Activated T-helper 1 cell treated with anti-CD3 and anti-CD28 coated beads, Interleukin-12 subunit alpha, Interleukin-12 subunit beta, Interleukin-2, Interleukin-4 antibody, amounts not matched to agents 30 ng/mL and 10 ng/mL and 1 ng/mL, durations not matched to agents 14 hours and 24 hours and 36 hours (primary cell): ENCODE measurements at regions not wholly inside any gene's neighbourhood (a gene's known extent, or its start where the extent isn't known, plus 50 kb on each side); places are given as distances from the start of the nearest gene placed in this dataset.

Experiments
- DNase-seq: peaks from one replicate; pipeline ENCODE4 v3.0.0; 2021; ENCODE audit warnings: low spot score
- H3K27ac Mint-ChIP-seq: one replicate; pipeline ENCODE4 v1.8.0; 2021; ENCODE audit warnings: mild to moderate bottlenecking, mixed read lengths
- H3K27me3 Mint-ChIP-seq: one replicate; pipeline ENCODE4 v1.8.0; 2022; ENCODE audit warnings: mild to moderate bottlenecking, moderate library complexity, mixed read lengths; ENCODE audit not compliant: insufficient read depth
- H3K36me3 Mint-ChIP-seq: one replicate; pipeline ENCODE4 v1.8.0; 2021; ENCODE audit warnings: low read depth, mixed read lengths
- H3K4me1 Mint-ChIP-seq: one replicate; pipeline ENCODE4 v1.8.0; 2021; ENCODE audit warnings: low read depth, mixed read lengths
- H3K4me3 Mint-ChIP-seq: one replicate; pipeline ENCODE4 v1.8.0; 2021; ENCODE audit warnings: mild to moderate bottlenecking, moderate library complexity, mixed read lengths
- H3K9me3 Mint-ChIP-seq: one replicate; pipeline ENCODE4 v1.8.0; 2021; ENCODE audit warnings: mixed read lengths
- intact Hi-C: fragments of 100-400 bp; cut with micrococcal nuclease; formaldehyde crosslinking; loops from one replicate; pipeline ENCODE4 v1.15.1; 2024

GRCh38 chr13:90184355-90184754 is 1163.1 kb upstream of the MIR17HG start:
- intact Hi-C loops: no loop called here
- Mint-ChIP-seq H3K4me1 (no peaks in the 10 kb centered on the region), H3K36me3 (no peaks in the 10 kb centered on the region), H3K27me3 (no peaks in the 10 kb centered on the region), H3K27ac (no peak overlapping the region), H3K9me3 (peaks cover 5% of the 10 kb centered on the region), H3K4me3 (no peak overlapping the region)
- DNase-seq: no peak

DNA sequence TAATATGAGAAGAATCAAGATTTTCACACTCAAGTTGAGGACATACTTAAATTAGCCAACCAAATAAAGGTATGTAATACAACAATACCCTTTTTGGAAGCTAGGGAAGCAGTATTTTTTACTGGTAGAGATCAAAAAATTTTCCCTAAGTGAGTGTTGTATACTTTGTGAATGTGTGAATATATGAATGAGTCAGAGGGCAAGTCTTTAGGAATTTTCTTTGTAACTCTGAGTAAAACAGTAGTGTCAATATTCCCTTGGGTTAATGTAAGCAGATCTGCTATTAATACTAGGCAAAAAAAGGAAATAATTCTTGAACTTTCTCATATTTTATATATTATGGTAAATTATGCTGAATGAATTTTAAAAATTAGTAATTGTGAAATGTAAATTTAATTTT is 1161.8 kb upstream of the MIR17HG start:
- H3K4me3 Mint-ChIP-seq: no peak overlapping the region
- no peaks in the 10 kb centered on the region for H3K36me3 Mint-ChIP-seq
- no peak overlapping the region for H3K27ac Mint-ChIP-seq
- intact Hi-C loops: no loop called here
- H3K27me3 Mint-ChIP-seq: no peaks in the 10 kb centered on the region
- DNase-seq: no peak
- peaks cover 5% of the 10 kb centered on the region for H3K9me3 Mint-ChIP-seq
- H3K4me1 Mint-ChIP-seq: no peaks in the 10 kb centered on the region

DNA sequence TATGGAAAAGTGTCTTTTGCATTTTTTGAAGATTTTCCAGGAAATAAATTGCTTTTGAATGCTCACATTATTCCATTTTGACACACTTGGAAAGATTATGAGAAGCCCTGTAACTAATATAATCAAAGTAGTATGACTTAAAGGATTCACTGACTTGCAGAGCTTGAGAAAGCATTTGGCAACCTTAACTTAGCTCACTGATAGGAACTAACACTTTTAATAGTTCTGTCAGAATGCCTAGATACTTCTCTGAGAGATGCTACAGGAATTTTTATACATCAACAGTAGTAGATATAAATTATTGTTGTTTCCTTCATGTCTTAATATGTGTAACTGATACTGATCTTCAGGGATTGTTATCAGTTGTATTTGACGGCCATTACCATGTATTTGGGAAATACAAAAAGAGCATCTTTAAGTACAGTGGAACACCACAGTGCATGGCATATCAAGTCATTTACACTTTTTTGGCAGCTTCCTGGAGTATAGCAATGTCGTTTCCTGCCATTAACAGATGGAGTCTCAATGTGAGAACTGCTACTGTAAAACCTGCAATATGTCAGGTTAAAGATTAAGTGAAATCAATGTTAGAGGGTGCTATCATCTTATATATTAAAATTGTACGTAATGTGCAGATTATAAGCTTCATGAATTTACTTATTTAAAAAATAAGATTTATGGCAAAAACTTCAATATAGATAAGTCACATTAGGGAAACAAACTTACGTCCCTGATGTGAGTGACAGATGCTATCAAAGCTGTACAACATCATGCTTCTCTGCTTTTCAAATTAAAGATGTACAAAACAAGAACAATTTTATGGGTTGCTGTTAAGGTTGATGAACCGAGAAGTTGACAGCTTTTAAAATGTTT is 1159.8 kb upstream of the MIR17HG start:
- Mint-ChIP-seq H3K27me3 (no peaks in the 10 kb centered on the region), H3K4me3 (no peak overlapping the region), H3K4me1 (no peaks in the 10 kb centered on the region), H3K9me3 (peaks cover 5% of the 10 kb centered on the region), H3K27ac (no peak overlapping the region), H3K36me3 (no peaks in the 10 kb centered on the region)
- intact Hi-C loops: no loop called here
- no peak for DNase-seq

- Mint-ChIP-seq H3K4me3 (no peak overlapping the region), H3K9me3 (peaks cover 5% of the 10 kb centered on the region), H3K4me1 (no peaks in the 10 kb centered on the region), H3K27me3 (no peaks in the 10 kb centered on the region), H3K27ac (no peak overlapping the region), H3K36me3 (no peaks in the 10 kb centered on the region)
- intact Hi-C loops: no loop called here
- no peak for DNase-seq
Measured at GRCh38 chr13:90188351-90188636, 1159.2 kb upstream of the MIR17HG start.

GRCh38 chr13:90197722-90198121 is 1149.8 kb upstream of the MIR17HG start:
- no peak for DNase-seq
- H3K4me1 Mint-ChIP-seq: no peaks in the 10 kb centered on the region
- H3K4me3 Mint-ChIP-seq: no peak overlapping the region
- intact Hi-C loops: no loop called here
- H3K27me3 Mint-ChIP-seq: no peaks in the 10 kb centered on the region
- peaks cover 16% of the 10 kb centered on the region for H3K9me3 Mint-ChIP-seq
- H3K27ac Mint-ChIP-seq: no peak overlapping the region
- no peaks in the 10 kb centered on the region for H3K36me3 Mint-ChIP-seq

DNA sequence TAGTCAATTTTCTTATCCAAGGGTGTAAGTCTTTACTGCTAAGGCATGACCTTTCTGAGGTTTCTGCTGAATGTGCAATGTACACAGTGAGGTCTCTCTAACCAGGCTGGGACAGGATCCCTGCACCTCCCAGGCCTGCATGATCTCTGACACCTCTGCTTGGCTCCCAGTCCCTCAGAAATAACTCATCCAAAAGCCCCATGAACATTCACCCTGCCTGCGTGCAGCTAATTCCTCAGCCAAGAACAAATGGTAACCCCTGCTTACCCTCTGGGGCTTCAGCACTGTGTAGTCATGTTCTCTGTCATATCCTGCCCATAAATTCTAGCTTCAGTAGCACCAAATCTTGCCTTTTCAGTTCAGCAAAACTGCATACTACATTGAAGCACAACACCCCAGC is 1146.3 kb upstream of the MIR17HG start:
- peaks cover 22% of the 10 kb centered on the region for H3K9me3 Mint-ChIP-seq
- DNase-seq: no peak
- no peaks in the 10 kb centered on the region for H3K27me3 Mint-ChIP-seq
- no peaks in the 10 kb centered on the region for H3K36me3 Mint-ChIP-seq
- intact Hi-C loops: no loop called here
- H3K4me1 Mint-ChIP-seq: no peaks in the 10 kb centered on the region
- H3K4me3 Mint-ChIP-seq: no peak overlapping the region
- no peak overlapping the region for H3K27ac Mint-ChIP-seq

GRCh38 chr13:90201676-90202460 is 1145.6 kb upstream of the MIR17HG start:
- H3K27ac Mint-ChIP-seq: no peak overlapping the region
- no peaks in the 10 kb centered on the region for H3K27me3 Mint-ChIP-seq
- intact Hi-C loops: no loop called here

DNA sequence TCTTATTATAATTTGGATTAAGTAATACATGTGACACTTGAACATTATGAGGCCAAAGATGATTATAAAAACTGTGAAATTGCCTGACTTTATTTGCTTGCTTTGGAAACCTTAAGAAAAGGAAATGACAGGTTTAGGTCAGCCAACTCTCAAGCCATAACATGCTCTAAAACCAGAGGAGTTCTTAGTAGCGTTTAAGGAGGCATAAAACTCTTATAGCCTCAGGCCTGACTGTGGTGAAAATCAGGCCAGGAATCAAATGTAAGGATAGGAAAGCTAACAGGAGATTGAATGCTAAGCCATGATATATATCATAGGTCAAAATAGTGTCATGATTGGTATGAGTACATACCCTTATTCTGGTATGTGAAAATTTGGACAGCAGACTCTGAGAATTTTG is 1142.4 kb upstream of the MIR17HG start:
- H3K27me3 Mint-ChIP-seq: no peaks in the 10 kb centered on the region
- no peak overlapping the region for H3K27ac Mint-ChIP-seq
- DNase-seq: no peak
- peaks cover 43% of the 10 kb centered on the region for H3K9me3 Mint-ChIP-seq
- no peaks in the 10 kb centered on the region for H3K36me3 Mint-ChIP-seq
- H3K4me3 Mint-ChIP-seq: no peak overlapping the region
- no peaks in the 10 kb centered on the region for H3K4me1 Mint-ChIP-seq
- intact Hi-C loops: no loop called here

More at GRCh38 chr13:90201676-90202460, 1145.6 kb upstream of the MIR17HG start:
- no peak for DNase-seq
- Mint-ChIP-seq H3K4me1 (no peaks in the 10 kb centered on the region), H3K36me3 (no peaks in the 10 kb centered on the region), H3K9me3 (peaks cover 27% of the 10 kb centered on the region), H3K4me3 (no peak overlapping the region)

- DNase-seq: no peak
- intact Hi-C loops: no loop called here
- Mint-ChIP-seq H3K27ac (no peak overlapping the region), H3K36me3 (no peaks in the 10 kb centered on the region), H3K4me1 (no peaks in the 10 kb centered on the region), H3K9me3 (peaks cover 42% of the 10 kb centered on the region), H3K4me3 (no peak overlapping the region), H3K27me3 (no peaks in the 10 kb centered on the region)
Measured at GRCh38 chr13:90205911-90206310, 1141.6 kb upstream of the MIR17HG start.

DNA sequence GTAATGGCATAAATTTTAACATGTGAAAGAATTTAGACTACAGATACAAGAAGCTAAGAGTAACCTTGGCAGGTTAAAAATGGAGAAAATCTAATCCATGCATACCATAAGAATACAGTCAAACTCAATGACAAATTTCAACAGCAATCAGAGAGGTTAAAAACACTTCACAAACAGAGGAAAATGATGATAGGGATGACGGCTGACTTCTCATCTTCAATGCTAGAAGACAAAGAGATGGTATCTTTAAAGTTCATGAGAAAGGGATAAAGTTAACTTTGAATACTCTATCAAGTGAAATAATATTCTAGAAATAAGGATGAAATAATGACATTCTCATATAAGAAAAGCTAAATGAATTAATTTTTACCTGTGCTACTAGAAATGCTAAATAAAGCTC is 1130.2 kb upstream of the MIR17HG start:
- H3K4me1 Mint-ChIP-seq: no peaks in the 10 kb centered on the region

GRCh38 chr13:90222758-90223157 is 1124.7 kb upstream of the MIR17HG start:
- H3K9me3 Mint-ChIP-seq: no peaks in the 10 kb centered on the region
- intact Hi-C loops: no loop called here
- no peaks in the 10 kb centered on the region for H3K36me3 Mint-ChIP-seq
- H3K27me3 Mint-ChIP-seq: no peaks in the 10 kb centered on the region
- no peak for DNase-seq
- no peak overlapping the region for H3K27ac Mint-ChIP-seq
- H3K4me3 Mint-ChIP-seq: no peak overlapping the region
- H3K4me1 Mint-ChIP-seq: no peaks in the 10 kb centered on the region

More for the DNA sequence above, 1130.2 kb upstream of the MIR17HG start:
- Mint-ChIP-seq H3K27me3 (no peaks in the 10 kb centered on the region), H3K9me3 (peaks cover 9% of the 10 kb centered on the region), H3K4me3 (no peak overlapping the region), H3K36me3 (no peaks in the 10 kb centered on the region), H3K27ac (no peak overlapping the region)
- DNase-seq: no peak
- intact Hi-C loops: no loop called here

- Mint-ChIP-seq H3K27ac (no peak overlapping the region), H3K27me3 (no peaks in the 10 kb centered on the region), H3K9me3 (peaks cover 17% of the 10 kb centered on the region), H3K4me3 (no peak overlapping the region), H3K36me3 (no peaks in the 10 kb centered on the region), H3K4me1 (no peaks in the 10 kb centered on the region)
- intact Hi-C loops: no loop called here
- DNase-seq: no peak
Measured at GRCh38 chr13:90230311-90230710, 1117.2 kb upstream of the MIR17HG start.

GRCh38 chr13:90232291-90232690 is 1115.2 kb upstream of the MIR17HG start:
- no peak overlapping the region for H3K4me3 Mint-ChIP-seq
- H3K36me3 Mint-ChIP-seq: no peaks in the 10 kb centered on the region
- no peak overlapping the region for H3K27ac Mint-ChIP-seq
- no peaks in the 10 kb centered on the region for H3K27me3 Mint-ChIP-seq
- no peak for DNase-seq
- H3K9me3 Mint-ChIP-seq: peaks cover 29% of the 10 kb centered on the region
- intact Hi-C loops: no loop called here
- no peaks in the 10 kb centered on the region for H3K4me1 Mint-ChIP-seq
